ENCODE measurements at regions not wholly inside any gene's neighbourhood (a gene's known extent, or its start where the extent isn't known, plus 50 kb on each side); places are given as distances from the start of the nearest gene placed in this dataset.
A peak's percentile ranks its signal among the peaks of the same experiment; 100 is the strongest.

DNA sequence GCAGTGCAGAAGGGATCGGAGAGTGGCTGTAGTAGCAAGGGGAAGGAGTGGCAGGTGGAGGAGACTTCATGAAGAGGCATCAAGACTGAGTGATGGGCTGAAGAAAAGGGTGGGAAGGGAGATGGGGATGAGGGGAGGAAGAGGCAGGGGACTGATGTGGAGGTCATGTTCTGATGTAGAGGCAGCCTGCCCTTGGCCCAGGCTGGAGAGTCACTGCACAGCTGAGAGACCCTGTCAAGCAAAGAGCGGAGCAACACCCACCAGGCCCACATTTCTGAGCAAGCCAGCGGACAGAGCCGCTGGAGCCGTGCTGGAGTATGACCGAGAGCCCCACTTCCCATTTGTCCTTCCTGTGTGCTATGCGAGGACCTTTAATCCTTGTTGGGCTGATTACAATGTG is 501.6 kb upstream of the MKI67 start:
- DNase-seq (ENCODE audit: low read depth in 4 of 4, low spot score in 2 of 4) = no peak

DNA sequence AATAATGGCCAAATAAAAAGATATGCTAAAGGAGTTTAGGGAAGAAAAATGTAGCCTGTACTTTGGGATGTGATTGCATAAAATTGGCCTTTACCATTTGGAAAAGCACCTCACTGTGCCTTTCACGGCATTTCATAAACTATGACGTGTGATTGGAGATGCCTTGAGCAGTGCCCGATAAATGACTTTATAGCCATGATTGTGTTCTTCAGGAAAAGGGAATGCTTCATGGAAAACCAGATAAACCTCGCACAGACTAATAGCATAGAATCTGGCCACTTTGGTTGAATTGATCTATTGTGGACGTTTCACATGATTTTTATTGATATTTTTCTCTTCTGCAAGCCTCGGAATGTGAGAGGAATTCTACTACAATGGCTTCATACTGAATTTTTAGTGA is 502.0 kb upstream of the MKI67 start:
- DNase-seq (ENCODE audit: low read depth in 4 of 4, low spot score in 2 of 4) = no peak

DNA sequence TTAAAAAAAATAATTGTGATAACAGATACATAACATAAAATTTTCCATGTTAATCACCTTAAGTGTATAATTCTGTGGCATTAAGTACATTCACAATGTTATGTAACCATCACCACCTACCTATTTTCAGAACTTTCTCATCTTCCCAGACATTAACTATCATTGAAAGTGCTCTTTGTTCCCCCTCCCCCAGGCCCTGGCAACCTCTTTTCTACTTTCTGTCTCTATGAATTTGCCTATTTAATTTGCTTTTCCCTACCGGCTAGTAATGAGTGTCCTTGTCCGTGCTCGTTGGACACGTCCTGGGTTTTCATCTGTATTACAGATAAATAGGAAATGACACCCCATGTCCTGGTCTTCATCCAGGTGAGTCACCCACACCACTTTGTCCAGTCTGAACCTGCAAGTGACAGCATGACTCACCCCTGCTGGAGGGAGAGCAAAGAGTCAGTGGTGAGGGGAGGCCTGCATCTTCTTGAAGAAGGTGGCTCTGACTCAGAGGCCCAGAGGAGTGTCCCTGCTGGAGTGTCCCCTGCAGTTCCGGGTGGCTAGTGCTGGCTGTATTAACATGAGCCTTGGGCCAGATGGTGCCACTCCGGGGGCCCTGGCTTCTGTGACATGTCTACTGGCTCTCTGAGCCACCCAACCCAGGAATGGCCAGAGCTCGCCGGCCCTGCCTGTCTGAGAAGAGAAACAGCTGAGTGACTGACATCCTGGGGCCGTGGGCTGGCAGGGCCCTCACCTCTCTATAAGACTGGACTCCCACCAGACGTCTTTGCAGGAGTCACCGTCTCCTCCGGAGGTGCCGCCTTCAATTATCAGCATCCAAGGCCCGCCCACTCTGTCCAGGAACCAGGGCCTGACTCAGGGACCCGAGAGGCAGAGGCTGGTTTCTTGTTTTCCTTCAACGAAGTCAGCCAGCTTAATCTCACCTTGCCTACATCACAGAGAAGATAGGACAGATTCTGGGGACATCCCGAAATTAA is 503.2 kb upstream of the MKI67 start:
- no peak for DNase-seq (ENCODE audit: low read depth in 4 of 4, low spot score in 2 of 4)

DNA sequence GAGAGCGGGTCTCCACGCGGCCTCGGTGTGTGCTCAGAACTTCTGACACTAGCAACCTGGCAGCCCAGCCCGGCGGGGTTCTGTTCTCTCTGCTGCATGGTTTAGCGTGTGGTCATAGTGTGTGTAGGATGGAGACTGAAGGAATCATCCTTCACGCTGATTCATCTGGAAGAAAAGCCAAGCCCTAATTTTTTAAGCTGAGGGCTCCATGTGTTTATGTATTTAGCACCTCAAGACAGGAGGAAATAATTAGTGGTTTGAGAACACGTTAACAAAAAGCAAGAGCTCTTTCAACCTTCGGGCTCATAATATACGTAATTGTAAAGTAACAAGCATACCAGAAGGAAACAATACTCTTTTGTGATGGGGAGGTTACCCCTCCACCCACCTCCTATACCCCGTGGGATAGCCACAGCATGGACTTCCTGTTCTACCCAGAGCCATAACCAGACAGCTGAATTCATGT is 504.6 kb upstream of the MKI67 start:
- DNase-seq (ENCODE audit: low read depth in 4 of 4, low spot score in 2 of 4) = no peak

DNA sequence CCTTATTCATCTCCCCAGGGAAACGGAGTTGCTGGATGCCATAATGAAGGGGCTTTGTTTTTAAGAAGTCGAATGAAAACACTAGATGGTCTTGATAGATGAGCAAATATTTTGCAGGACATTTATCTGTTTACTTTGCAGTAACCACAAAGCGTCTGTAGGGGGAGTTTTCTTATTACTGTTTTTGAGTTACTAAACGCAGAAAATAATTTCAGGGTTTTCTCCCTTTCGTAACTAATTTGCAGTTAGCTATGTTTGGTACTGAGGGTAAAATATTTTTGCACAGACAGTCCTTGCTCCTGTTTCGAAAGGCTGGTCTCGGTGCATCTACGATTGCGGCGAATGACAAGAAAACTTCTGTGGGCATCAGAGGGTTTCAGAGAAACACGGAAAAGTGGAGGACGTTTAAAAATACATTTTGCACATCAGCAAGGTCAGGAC is 505.6 kb upstream of the MKI67 start:
- peak in 1 of 4 donors; percentile 25 for DNase-seq (ENCODE audit: low read depth in 4 of 4, low spot score in 2 of 4)

DNA sequence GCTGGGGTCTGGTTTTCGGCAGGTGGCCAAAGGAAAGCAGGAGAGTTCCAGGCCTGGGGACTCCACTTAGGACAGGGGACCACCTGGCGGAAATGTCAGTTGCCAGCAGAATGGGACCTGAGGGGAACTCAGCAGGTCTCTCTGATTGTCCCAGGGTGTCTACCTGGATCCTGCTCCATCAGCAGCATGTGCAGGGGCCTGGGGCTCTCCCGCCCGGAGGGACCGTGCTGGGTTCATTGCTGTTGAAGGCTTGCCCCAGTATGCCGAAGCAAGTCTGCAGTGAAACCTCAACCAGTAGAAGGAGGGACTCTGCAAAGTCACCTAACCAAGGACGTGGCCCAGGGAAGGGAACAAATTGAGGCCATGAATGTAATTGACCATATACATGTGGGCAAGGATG is 506.5 kb upstream of the MKI67 start:
- DNase-seq (ENCODE audit: low read depth in 4 of 4, low spot score in 2 of 4) = no peak

DNA sequence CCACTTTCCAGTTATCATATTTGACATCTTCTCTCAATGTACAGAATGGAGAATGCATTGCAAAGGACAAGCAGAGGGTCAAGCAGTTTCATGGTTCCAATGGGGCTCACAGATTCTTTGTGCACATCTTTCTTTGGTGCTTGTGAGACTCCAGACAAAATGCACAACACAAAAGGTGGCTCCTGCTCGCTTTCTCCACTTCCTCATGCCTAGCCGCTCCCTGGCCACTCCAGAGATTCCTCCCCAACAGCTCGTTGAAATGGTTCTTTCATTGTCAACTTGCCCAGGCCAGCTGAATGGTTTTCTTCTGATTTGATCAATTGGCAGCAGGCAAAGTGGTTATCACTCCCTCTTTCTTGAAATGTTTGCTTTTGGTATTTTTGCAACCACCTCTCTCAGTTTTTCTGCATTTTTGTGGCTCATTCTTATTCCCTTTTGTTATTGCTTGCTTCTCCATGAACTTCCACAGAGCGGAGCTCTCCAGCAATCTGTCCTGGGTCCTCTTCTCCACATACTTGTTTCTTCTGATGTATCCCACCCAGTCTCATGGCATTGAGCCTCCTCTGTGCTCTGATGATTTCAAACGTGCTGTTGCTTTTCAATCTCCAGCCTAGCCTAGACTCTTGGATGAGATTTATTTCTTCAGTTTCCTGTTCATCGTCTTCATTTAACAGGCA is 507.8 kb upstream of the MKI67 start:
- peak in 1 of 4 donors; percentile 41 for DNase-seq (ENCODE audit: low read depth in 4 of 4, low spot score in 2 of 4)

DNA sequence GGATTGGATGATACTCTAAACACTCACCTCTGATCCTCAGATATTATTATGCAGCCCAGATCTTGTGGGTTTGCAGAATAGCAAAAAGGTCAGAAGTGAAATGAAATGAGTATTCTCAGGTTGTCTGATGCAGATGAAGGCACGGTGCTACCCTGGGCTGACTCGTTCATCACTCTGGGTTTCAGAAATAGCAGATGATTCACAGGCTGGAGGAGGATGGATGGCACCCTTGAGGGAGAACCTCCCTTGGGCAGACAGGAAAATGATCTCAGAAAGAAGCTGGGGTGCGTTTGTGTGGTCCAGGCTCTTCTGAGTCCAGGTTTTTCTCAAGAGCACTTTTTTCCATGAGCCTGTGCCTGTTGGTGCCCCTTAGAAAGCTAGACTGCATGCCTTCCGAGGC is 515.8 kb upstream of the MKI67 start:
- no peak for DNase-seq (ENCODE audit: low read depth in 4 of 4, low spot score in 2 of 4)

DNA sequence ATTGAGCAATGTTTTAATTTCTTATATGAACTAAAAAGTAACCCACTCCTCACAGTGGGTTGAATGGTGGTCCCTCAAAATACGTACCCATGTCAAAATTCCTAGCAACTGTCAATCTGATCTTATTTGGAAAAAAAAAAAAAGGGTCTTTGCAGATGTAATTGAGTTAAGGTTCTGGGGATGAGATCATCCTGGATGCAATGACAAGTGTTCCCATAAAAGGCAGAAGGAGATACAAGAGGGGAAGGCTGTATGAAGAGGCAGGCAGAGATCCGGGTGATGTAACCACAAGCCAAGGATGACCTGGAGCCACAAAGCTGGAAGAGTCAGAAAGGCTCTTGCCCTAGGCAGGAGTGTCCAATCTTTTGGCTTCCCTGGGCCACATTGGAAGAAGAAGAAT is 516.3 kb upstream of the MKI67 start:
- no peak for DNase-seq (ENCODE audit: low read depth in 4 of 4, low spot score in 2 of 4)

DNA sequence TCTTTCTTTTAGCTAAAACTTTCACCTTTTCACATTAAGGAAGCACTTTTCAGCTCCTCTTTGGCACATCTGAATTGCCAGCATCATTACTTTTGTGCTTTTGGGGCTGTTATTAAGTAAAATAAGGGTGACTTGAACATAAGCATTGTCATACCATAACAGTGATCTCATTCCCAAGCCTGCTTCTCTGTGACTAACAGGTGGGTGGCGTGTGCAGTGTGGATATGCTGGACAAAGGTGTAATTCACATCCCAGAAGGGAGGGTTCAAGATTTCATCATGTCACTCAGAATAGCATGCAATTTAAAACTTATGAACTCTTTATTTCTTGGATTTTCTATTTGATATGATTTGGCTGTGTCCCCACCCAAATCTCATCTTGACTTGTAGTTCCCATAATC is 517.4 kb upstream of the MKI67 start:
- no peak for DNase-seq (ENCODE audit: low read depth in 4 of 4, low spot score in 2 of 4)

DNA sequence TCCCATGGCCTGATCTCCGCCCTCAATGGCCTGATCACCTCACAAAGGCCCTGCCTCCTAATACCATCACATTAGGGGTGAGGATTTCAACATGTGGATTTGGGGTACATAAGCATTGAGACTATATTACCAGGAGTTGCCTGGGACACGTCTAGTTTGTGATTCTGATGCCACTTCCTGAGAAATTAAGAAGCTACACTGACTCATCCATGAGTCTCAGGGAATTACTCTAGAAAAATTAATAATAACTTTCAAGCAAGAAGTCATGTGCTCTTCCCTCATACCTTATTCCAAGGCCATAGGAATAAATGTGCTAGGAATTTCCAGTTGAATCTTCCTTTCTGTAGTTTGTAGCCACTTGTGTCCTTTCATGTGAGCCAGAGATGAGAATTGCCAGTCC is 519.3 kb upstream of the MKI67 start:
- no peak for DNase-seq (ENCODE audit: low read depth in 4 of 4, low spot score in 2 of 4)

DNA sequence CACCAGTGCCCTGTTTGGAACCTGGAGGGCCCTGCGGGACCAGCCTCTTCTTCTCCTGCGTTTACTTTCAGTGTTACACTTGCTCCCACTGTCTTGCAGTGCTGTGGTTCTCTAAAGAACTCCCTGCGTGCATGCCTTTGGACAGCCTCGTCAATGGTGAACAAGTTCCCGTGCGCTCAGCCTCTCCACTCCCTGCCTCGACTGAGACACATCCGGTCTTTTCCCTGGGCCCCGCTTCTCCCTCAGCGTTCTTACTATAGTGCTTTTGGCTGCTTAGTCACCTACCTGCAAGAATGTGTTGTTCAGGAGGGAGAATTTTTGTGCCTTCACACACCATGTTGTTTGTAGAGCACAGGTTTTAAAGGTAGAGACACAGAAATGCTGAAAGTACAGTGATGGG is 520.7 kb upstream of the MKI67 start:
- no peak for DNase-seq (ENCODE audit: low read depth in 4 of 4, low spot score in 2 of 4)

DNA sequence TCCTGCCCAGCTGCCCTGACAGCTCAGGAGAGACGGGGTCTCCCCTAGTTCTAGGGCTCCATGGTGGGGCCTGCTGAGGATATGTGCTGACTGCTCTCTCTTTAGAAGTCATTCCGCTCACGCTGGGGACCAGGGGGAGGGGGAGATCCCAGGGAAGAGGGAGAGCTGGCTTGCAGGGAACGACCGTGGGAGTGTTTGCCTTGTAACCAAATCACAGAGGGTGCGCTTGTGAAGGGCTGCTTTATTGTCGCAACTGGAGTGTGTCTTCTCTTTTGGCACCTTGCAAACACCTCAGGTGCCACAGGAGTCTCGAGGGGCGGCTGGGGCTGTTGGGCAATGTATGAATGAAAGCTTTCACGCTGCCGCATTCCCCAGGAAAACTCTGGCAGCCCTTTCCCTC is 531.3 kb upstream of the MKI67 start:
- DNase-seq (ENCODE audit: low read depth in 4 of 4, low spot score in 2 of 4) = peak in 1 of 4 donors; percentile 25

DNA sequence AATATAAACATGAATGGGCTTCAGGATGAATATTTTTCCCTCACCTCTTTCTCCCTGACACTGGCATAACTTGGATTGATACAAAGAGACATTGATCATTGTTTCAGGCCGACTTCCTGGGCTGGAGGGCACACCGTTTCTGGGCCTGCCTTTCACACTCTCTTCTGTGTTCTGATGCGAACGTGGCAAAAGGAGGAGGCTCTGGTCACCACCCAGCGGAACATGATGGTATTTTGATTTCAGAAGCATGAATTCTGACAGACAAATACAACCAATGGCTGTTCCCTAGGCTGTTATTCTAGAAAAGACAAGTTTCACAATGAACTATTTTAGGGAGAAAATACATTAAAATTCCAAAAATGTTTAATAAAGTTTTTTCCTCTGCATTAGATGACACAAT is 534.5 kb upstream of the MKI67 start:
- no peak for DNase-seq (ENCODE audit: low read depth in 4 of 4, low spot score in 2 of 4)

DNA sequence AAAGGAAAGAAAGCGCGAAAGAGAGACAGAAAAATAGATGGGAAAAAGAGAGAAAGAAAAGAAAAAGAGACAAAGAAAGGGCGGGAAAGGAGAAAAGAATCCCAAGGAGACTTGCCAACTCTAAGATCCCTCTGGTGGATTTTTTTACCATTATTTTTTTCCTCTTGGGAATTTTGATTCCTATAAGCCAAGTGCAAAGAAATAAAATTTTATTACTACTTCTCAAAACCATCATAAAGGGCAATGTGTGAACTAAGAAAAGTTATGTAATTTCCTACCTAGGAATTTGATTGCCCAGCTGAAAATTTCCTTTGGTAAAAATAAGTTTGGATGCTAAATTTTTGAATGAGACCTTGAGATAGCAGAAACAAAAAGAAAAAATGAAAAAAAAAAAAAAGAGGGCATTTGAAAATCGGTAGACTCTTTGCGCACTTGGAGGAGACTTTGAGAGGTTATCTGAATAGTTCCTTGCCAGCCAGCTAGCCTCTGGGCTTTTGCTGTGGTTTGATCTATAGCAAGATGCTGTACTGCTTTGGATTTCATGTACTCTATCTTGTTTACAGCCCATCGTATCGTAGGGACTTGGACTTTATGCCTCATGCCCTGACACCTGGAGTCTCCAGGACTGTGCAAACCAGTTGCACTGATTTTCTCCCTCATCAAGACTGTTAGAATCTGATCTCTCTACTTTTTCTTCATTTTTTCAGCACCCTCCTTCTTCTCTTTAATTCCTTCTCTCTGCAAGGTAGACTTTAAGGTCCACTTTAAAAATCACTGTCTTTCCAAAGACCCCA is 535.4 kb upstream of the MKI67 start:
- no peak for DNase-seq (ENCODE audit: low read depth in 4 of 4, low spot score in 2 of 4)

DNA sequence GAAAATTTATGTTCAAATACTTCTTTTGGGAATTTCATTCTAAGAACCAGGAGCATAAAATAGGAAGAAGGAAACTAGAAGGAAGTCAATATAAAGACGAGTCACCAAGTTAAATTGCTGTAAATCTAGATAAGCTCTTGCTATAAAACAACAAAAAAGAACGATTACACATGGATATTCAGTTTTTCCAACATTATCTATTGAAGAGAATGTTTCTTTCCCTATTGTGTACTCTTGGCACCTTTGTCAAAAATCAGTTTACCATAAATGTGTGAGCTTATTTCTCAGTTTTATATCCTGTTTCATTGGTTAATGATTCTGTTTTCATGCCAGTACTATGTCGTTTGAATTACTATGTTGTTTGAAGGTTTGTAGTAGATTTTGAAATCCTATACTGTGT is 536.3 kb upstream of the MKI67 start:
- DNase-seq (ENCODE audit: low read depth in 4 of 4, low spot score in 2 of 4) = no peak

DNA sequence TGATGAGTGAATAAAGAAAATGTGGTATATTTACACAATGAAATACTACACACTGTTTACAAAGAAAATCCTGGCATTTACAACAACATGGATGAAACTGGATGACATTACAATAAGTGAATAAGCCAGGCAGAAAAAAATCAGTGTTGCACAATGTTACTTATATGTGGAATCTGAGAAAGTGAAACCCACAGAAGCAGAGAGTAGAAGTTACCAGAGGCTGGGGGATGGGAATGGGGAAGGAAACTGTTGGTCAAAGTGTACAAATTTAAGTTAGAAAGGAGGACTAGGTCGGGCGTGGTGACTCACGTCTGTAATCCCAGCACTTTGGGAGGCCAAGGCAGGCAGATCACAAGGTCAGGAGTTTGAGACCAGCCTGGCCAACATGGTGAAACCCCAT is 538.5 kb upstream of the MKI67 start:
- DNase-seq (ENCODE audit: low read depth in 4 of 4, low spot score in 2 of 4) = no peak

DNA sequence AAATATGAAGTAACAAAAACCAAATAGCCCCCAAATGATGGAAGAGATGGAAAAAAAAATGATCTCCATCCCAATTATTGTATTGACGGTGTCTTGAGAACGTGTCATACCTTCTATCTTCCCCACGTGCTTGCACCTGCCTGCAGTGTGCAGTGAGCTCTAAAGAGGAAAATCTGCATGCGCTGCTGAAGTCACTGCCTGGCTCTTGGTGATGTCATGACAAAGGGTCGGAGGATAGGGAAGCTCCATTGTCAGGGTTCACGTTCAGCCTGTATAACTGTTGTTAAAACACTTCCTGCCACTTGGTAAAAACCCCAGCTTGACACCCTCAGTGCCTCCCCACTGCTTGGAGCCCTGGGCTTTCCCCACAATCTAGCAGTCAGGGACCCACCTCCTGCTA is 549.2 kb upstream of the MKI67 start:
- no peak for DNase-seq (ENCODE audit: low read depth in 4 of 4, low spot score in 2 of 4)

DNA sequence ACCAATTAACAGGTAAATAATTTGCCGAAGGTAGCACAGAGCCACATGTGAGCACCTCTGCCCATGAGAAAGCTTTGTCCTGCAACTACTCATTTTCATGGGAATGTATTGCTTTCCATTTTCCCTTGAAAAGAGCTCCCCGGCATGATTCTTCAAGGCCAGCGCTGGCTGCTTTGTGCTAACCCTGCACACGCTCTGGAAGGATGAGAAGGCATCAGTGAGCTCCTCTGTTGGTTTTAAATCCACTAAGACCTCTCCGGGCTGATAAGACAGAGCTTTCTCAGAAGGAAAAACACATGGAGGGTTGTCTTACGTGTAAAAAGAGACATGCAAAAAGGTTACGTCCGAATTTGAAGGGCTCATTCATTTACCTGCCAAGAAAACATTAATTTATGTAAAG is 553.9 kb upstream of the MKI67 start:
- no peak for DNase-seq (ENCODE audit: low read depth in 4 of 4, low spot score in 2 of 4)

DNA sequence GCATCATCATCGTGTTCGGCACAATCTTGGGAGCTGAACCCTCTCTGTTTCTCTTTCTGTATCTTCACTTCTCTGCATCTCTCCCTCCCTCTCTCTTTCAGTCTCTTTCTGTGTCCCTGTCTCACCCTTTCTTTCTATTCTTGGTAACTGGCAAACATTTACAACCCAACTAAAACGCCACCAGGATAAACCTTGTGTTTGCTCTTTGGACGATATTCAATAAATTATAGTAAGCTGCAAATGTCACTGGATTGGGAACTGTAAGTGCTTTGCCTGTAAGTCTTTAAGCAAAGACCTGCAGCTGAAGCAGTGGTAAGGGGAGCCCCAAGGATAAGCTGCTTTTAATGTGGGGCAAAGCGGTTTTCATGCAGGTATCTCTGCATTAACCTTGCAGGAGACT is 558.0 kb upstream of the MKI67 start:
- no peak for DNase-seq (ENCODE audit: low read depth in 4 of 4, low spot score in 2 of 4)

DNA sequence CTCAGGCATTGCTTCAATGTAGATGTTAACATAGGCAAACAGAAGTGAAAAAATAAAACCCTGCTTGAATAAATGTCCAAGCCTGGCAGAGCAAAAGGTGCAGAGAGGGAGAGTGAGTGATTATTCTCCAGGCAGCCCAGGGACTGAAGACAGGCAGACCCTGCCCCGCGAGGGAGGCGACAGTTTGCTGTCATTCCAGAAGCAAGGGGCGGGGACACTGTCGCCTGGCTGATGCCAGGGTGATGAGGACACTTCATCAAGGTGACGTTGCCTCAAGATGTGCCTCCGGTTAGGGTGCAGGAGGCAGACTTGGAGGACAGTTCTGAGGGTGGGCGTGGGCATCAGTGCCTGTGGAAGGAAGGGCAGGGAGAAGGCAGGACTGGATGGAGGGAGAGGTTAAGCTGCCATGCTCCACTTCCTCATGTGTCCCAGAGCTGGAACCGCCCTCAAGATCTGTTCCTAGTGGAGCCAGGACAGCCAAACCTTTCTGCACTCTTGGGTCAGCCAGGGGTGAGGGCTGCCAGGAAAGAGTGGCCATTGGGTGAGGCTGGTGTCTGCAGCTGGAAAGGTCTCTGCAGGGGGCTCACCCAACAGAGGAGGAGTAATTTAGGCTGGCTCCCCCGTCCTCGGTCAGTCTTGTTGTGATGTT is 560.5 kb upstream of the MKI67 start:
- no peak for DNase-seq (ENCODE audit: low read depth in 4 of 4, low spot score in 2 of 4)
